ENCODE measurements at regions not wholly inside any gene's neighbourhood (a gene's known extent, or its start where the extent isn't known, plus 50 kb on each side); places are given as distances from the start of the nearest gene placed in this dataset.

GRCh38 chr6:122028933-122029522 is 370.4 kb upstream of the HSF2 start:
- Histone ChIP-seq H3K27ac (no peak overlapping the region), H3K4me1 (no peaks in the 10 kb centered on the region), H3K9me3 (no peaks in the 10 kb centered on the region), H3K36me3 (no peaks in the 10 kb centered on the region), H3K4me3 (no peak overlapping the region), H3K27me3 (no peaks in the 10 kb centered on the region)
- peak in 1 of 2 donors; percentile 9 for TF ChIP-seq POLR2AphosphoS5 (IDR thresholded peaks at IDR 0.05; ENCODE audit: insufficient read depth in 1 of 2, low read depth in 1 of 2)
- TF ChIP-seq CTCF (IDR thresholded peaks at IDR 0.05): no peak
- intact Hi-C loops (cut with DNase I): no loop called here
- DNase-seq (ENCODE audit: extremely low spot score in 2 of 2): no peak

GRCh38 chr6:122033564-122034181 is 365.8 kb upstream of the HSF2 start:
- TF ChIP-seq CTCF (IDR thresholded peaks at IDR 0.05): peak in 2 of 3 experiments; percentile 56 to 71
- TF ChIP-seq POLR2A (IDR thresholded peaks at IDR 0.05): no peak
- peak in 1 of 2 donors; percentile 67 for TF ChIP-seq POLR2AphosphoS5 (IDR thresholded peaks at IDR 0.05; ENCODE audit: insufficient read depth in 1 of 2, low read depth in 1 of 2)
- intact Hi-C loops (cut with DNase I): loop anchor here (10.0 kb wide), 1 partner anchor 151 kb away; no protein-coding TSS in a partner anchor
- DNase-seq (ENCODE audit: extremely low spot score in 2 of 2): no peak
- Histone ChIP-seq H3K4me1 (no peaks in the 10 kb centered on the region), H3K9me3 (no peaks in the 10 kb centered on the region), H3K4me3 (no peak overlapping the region), H3K27me3 (no peaks in the 10 kb centered on the region), H3K36me3 (no peaks in the 10 kb centered on the region), H3K27ac (peak overlapping the region; percentile 47)

GRCh38 chr6:122035173-122035572 is 364.3 kb upstream of the HSF2 start:
- Histone ChIP-seq H3K4me1 (no peaks in the 10 kb centered on the region), H3K9me3 (no peaks in the 10 kb centered on the region), H3K27me3 (no peaks in the 10 kb centered on the region), H3K27ac (no peak overlapping the region), H3K36me3 (no peaks in the 10 kb centered on the region), H3K4me3 (no peak overlapping the region)
- no peak for TF ChIP-seq CTCF (IDR thresholded peaks at IDR 0.05)
- no peak for TF ChIP-seq POLR2AphosphoS5 (IDR thresholded peaks at IDR 0.05; ENCODE audit: insufficient read depth in 1 of 2, low read depth in 1 of 2)
- TF ChIP-seq POLR2A (IDR thresholded peaks at IDR 0.05): no peak
- intact Hi-C loops (cut with DNase I): loop anchor here (10.0 kb wide), 1 partner anchor 150 kb away; no protein-coding TSS in a partner anchor
- no peak for DNase-seq (ENCODE audit: extremely low spot score in 2 of 2)

GRCh38 chr6:122040261-122040660 is 359.2 kb upstream of the HSF2 start:
- H3K27me3 ChIP-seq: no peaks in the 10 kb centered on the region
- H3K27ac ChIP-seq: no peak overlapping the region
- no peak for DNase-seq (ENCODE audit: extremely low spot score in 2 of 2)
- intact Hi-C loops (cut with DNase I): no loop called here
- no peak for TF ChIP-seq POLR2AphosphoS5 (IDR thresholded peaks at IDR 0.05; ENCODE audit: insufficient read depth in 1 of 2, low read depth in 1 of 2)
- no peak for TF ChIP-seq CTCF (IDR thresholded peaks at IDR 0.05)
- no peak for TF ChIP-seq POLR2A (IDR thresholded peaks at IDR 0.05)
- H3K9me3 ChIP-seq: no peaks in the 10 kb centered on the region
- no peak overlapping the region for H3K4me3 ChIP-seq
- H3K4me1 ChIP-seq: no peaks in the 10 kb centered on the region
- no peaks in the 10 kb centered on the region for H3K36me3 ChIP-seq

- H3K4me1 ChIP-seq: no peaks in the 10 kb centered on the region
- no peaks in the 10 kb centered on the region for H3K9me3 ChIP-seq
- TF ChIP-seq CTCF (IDR thresholded peaks at IDR 0.05) (no peak), POLR2A (IDR thresholded peaks at IDR 0.05) (no peak), POLR2AphosphoS5 (IDR thresholded peaks at IDR 0.05; ENCODE audit: insufficient read depth in 1 of 2, low read depth in 1 of 2) (no peak)
- intact Hi-C loops (cut with DNase I): no loop called here
- no peaks in the 10 kb centered on the region for H3K27me3 ChIP-seq
- H3K4me3 ChIP-seq: no peak overlapping the region
- no peaks in the 10 kb centered on the region for H3K36me3 ChIP-seq
- DNase-seq (ENCODE audit: extremely low spot score in 2 of 2): no peak
- H3K27ac ChIP-seq: peak overlapping the region; percentile 63
Measured at GRCh38 chr6:122042380-122042779, 357.1 kb upstream of the HSF2 start.

Measured in vagina (tissue), 2 donors.